ENCODE measurements at regions not wholly inside any gene's neighbourhood (a gene's known extent, or its start where the extent isn't known, plus 50 kb on each side); places are given as distances from the start of the nearest gene placed in this dataset.

DNA sequence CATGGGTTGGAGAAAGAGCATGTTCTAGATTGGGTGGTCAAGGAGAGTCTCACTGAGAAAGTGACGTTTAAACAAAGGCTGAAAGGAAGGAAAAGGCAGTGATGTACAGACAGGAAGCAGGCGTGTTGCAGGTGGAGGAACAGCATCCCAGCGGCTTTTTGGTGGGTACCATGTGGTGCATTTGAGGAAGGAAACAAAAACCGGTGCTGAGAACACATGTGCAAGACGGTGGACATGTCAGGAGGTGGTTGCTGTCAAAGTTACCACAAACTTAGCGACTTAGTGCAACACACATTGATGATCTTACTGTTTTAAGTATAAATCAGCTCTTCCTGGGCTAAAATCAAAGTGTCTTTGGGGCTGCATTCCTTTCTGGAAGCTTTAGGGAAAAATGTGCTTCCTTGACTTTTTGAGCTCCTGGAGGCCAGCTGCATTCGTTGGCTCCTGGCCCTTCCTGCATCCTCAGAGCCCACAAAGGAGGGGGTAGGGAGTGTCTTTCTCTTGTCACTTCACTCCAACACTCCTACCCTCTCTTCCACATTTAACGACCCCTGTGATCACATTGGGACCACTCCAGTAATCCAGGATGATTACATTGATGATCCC, 380.6 kb downstream of the FBXO15 start:
- intact Hi-C loops (cut with DNase I; ENCODE audit: low total_unique reads): no loop called here
- no peak for TF ChIP-seq POLR2A (IDR thresholded peaks at IDR 0.05)
- TF ChIP-seq, protein P1, sequence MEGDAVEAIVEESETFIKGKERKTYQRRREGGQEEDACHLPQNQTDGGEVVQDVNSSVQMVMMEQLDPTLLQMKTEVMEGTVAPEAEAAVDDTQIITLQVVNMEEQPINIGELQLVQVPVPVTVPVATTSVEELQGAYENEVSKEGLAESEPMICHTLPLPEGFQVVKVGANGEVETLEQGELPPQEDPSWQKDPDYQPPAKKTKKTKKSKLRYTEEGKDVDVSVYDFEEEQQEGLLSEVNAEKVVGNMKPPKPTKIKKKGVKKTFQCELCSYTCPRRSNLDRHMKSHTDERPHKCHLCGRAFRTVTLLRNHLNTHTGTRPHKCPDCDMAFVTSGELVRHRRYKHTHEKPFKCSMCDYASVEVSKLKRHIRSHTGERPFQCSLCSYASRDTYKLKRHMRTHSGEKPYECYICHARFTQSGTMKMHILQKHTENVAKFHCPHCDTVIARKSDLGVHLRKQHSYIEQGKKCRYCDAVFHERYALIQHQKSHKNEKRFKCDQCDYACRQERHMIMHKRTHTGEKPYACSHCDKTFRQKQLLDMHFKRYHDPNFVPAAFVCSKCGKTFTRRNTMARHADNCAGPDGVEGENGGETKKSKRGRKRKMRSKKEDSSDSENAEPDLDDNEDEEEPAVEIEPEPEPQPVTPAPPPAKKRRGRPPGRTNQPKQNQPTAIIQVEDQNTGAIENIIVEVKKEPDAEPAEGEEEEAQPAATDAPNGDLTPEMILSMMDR (IDR thresholded peaks at IDR 0.05): no peak
- no peak for DNase-seq (ENCODE audit: low spot score in 2 of 2)
- no peak overlapping the region for H3K4me3 ChIP-seq (ENCODE audit: low read depth, poor library complexity, severe bottlenecking)
- 46 to 47% methylated on average over 8 of the region's 8 CpGs for WGBS, 2 donors

DNA sequence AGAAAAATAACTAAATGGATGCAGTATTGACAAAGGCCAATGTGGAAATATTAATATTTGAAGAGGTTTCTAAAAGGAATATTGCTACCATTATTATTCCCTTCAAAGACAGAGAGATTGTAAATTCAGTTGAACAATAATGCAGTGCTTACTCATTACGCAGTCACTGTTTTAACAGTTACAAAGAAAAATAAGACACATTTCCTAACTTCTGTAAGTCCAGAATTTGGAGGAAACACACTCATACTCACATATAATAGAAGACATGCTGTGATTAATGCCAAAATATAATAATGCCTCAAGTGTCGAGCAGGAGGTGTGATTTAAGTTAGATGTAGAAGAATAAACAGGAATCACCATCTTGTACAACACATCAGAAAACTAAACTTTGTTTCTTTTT, 389.2 kb downstream of the FBXO15 start:
- no peak for DNase-seq (ENCODE audit: low spot score in 2 of 2)
- no peak overlapping the region for H3K4me3 ChIP-seq (ENCODE audit: low read depth, poor library complexity, severe bottlenecking)
- WGBS, 2 donors: 79 to 87% methylated on average over 2 of the region's 2 CpGs
- intact Hi-C loops (cut with DNase I; ENCODE audit: low total_unique reads): no loop called here
- TF ChIP-seq POLR2A (IDR thresholded peaks at IDR 0.05): no peak
- TF ChIP-seq, protein P1 (IDR thresholded peaks at IDR 0.05): no peak

DNA sequence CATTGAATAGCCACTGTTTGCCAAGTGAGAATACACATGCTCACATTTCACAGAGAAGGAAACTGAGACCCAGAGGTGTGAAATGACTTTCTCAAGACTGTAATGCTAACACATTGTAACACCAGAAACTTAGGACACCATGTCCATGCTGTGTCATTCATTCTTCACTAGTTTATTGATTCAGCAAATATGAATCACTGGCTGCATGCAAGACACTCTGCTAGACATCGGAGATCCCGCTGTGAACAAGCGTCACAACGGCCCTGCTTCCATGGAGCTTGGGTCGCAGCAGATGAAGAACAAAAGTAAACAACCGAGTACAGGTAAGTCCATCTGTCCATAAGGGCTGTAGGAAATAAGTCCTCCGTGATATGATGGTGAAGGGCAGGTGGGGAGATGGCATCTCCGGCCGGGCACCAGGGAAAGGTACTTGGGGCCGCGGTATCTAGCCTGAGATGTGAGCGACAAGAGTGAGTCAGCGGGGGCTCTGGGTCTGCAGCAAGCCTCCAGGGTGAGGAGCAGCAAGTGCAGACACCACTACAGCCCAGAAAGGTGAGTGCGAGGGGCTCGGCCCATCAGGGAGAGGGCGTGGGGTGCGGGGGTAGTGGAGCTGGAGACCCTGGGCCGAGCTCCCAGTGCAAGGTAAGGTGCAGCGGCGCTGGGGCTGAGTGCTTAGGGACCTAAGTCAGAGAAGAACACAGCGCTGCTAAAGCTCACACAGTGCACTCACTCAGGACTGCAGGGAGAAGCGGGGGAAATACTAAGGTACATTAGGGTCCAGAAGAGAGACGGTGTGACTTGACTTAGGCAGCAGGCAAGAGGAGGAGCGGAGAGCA, 391.2 kb downstream of the FBXO15 start:
- DNase-seq (ENCODE audit: low spot score in 2 of 2): no peak
- intact Hi-C loops (cut with DNase I; ENCODE audit: low total_unique reads): no loop called here

DNA sequence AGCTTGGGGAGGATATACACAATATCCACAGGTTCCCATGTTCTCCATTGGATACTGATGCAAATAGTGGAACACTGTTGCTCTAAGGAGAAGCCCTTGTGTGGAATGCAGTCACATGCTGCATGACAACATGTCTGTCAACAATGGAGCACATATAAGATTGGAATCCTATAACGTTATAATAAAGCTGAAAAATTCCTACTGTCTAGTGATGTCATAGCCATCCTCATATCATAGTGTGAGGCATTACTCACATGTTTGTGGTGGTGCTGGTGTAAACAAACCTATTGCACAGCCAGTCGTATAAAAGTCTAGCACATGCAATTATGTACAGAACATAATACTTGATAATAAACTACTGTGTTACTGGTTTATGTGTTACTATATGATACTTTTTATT, 394.7 kb downstream of the FBXO15 start:
- WGBS, 2 donors: 67 to 78% methylated on average over 2 of the region's 2 CpGs
- H3K4me3 ChIP-seq (ENCODE audit: low read depth, poor library complexity, severe bottlenecking): no peak overlapping the region
- TF ChIP-seq, protein P1 (IDR thresholded peaks at IDR 0.05): no peak
- no peak for TF ChIP-seq POLR2A (IDR thresholded peaks at IDR 0.05)
- no peak for DNase-seq (ENCODE audit: low spot score in 2 of 2)
- intact Hi-C loops (cut with DNase I; ENCODE audit: low total_unique reads): no loop called here

More for the DNA sequence above, 391.2 kb downstream of the FBXO15 start:
- no peak overlapping the region for H3K4me3 ChIP-seq (ENCODE audit: low read depth, poor library complexity, severe bottlenecking)
- WGBS, 2 donors: 87 to 92% methylated on average over 24 of the region's 24 CpGs
- TF ChIP-seq, protein P1 (IDR thresholded peaks at IDR 0.05): no peak
- no peak for TF ChIP-seq POLR2A (IDR thresholded peaks at IDR 0.05)

DNA sequence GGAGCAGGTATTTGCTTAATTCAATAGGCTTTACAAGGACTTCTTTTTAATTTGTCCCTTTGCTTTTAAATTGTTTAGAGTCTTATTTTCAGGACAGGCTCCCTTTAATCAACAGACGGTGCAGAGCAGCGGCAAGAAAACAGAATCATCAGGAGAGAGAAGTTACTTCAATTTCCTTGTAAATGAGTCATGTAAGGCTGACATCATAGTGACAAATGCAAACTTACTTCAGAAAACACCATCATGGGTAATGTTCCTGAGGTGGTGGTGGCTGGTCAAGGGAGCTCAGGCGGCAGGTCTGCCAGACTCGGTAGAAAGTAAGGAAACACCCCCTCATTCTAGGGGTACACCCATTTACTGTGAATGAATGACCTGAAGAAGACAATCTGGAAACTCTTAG, 395.1 kb downstream of the FBXO15 start:
- DNase-seq (ENCODE audit: low spot score in 2 of 2): no peak
- intact Hi-C loops (cut with DNase I; ENCODE audit: low total_unique reads): no loop called here
- no peak for TF ChIP-seq POLR2A (IDR thresholded peaks at IDR 0.05)
- TF ChIP-seq, protein P1 (IDR thresholded peaks at IDR 0.05): no peak
- no peak overlapping the region for H3K4me3 ChIP-seq (ENCODE audit: low read depth, poor library complexity, severe bottlenecking)
- 76 to 77% methylated on average over 4 of the region's 4 CpGs for WGBS, 2 donors
